Activated naive CD4-positive, alpha-beta T cell treated with anti-CD3 and anti-CD28 coated beads, Interleukin-2, amount 50 U/mL, for 16 hours (primary cell): ENCODE measurements at regions not wholly inside any gene's neighbourhood (a gene's known extent, or its start where the extent isn't known, plus 50 kb on each side); places are given as distances from the start of the nearest gene placed in this dataset.

ENCODE experiments used
- DNase-seq: peaks from one replicate; pipeline ENCODE4 v3.0.0-alpha.2; 2020

GRCh38 chr4:152109531-152110509, 349.0 kb upstream of the GATB start:
- no peak for DNase-seq

GRCh38 chr4:152107736-152108500, 347.1 kb upstream of the GATB start:
- no peak for DNase-seq

DNA sequence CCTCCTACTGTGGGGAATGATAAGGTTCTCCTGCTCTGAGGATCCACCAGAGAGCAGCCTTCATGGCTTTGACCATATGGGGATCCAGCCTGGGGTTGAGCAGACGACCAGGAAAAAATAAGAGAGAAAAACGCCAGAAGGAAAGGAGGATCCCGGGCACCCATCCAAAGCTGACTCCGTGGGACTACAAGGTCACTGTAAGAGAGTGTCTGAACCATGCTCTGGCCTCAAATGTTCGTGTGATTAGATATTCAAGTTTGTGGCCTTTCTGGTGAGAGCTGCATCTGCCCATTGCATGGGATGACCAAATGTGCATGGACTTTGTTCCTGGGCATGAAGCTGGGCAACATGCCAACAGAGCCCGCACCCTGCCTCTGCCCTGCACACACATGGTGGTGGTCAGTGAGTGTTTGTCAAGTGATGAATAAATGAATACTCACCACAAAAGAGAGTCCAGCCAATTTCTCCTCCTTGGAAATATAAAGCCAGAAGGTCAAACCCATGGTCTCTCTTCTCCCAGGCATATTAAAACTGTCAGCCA, 346.0 kb upstream of the GATB start:
- no peak for DNase-seq

- DNase-seq, result peak; percentile 23
These were observed 345.4 kb upstream of the GATB start for GRCh38 chr4:152106113-152106763.

GRCh38 chr4:152104901-152105357, 344.1 kb upstream of the GATB start:
- no peak for DNase-seq

- no peak for DNase-seq
These were observed 343.5 kb upstream of the GATB start for GRCh38 chr4:152104356-152104755.

DNA sequence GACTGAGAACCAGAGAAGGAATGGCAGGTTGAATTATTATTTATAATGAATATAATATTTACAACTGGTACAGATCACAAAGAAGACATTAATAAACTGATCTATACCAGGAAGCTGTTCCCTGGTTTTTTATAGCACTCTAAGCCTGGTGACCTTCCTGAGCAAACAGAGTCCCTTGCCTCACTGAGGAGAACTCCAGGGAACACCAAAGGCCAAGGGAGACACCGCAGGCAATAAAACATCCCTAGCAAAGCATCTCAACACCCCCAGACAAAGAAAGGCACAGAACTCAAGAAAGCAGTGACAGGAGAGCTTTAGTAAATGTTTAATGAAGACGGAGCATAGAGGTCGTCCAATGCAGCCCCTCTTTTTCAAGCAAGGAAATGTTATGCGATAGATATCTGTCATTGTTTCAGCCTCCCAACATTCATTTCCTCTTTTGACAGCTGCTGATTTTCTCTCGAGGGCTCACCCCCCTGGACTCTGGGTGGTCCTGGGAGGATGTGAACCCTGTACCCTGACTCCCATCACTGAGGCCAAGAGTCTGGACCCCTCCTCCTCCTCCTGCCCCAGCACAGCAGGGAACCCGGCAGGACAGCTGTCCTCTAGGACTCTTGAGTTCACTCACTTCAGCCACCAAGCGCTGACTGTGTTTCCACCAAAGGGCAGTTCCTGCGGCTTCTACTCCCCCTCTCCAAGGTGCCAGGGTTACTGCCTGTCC, 342.5 kb upstream of the GATB start:
- no peak for DNase-seq

GRCh38 chr4:152102436-152103000, 341.7 kb upstream of the GATB start:
- DNase-seq, result no peak

GRCh38 chr4:152101556-152102435, 341.0 kb upstream of the GATB start:
- no peak for DNase-seq

- peak; percentile 75 for DNase-seq
These were observed 339.8 kb upstream of the GATB start for GRCh38 chr4:152100379-152101201.

DNA sequence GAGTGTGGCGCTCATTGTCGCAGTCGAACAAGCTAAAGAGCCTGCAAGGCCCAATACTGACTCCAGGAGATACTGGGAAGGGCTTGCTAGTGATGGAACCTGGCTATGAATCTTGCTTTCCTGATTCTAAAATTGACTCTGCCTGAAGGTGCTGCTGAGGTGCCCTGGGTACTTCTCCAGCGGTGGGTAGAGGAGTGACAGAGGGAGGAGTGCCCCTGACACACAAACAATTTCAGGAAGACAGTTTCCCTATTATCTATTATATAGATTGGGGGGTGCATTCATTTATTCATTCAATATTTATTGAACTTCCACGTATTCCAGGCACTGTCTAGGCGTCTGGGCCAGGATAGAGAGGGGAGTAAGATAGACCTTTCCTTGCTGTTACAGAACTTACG, 339.2 kb upstream of the GATB start:
- DNase-seq, result no peak

- DNase-seq, result no peak
These were observed 338.7 kb upstream of the GATB start for GRCh38 chr4:152099555-152099954.

- DNase-seq, result no peak
These were observed 338.2 kb upstream of the GATB start for GRCh38 chr4:152099061-152099425.

DNA sequence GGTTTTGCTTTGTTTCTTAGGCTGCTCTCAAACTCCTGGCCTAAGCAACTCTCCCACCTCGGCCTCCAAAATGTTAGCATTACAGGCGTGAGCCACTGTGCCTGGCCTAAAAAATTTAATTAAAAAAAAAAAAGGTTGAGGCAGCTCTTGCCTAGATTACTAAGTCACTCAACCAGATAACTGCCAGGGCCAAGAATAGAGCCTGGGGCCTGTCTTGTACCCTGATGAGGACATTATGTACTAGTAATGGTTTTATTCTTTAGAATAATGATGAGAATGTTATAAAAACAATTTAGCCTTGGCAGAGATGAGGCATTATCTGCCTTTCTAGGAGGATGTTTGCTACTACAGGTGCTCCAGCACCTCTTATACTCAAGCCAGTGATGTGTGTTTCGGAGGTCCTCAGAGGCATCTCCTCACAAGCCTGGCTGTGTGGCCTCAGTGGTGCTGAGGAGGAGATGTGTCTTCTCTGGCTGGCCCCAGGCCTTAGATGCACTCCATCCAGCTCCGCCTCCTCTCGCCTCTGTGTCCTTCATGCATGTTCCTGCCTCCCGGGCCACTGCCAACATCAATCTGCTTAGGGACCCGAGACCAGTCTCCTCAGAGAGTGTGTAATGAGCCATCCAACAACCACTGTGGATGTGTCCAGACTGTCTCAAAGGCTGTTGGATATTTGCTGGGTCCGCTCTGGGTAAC, 337.7 kb upstream of the GATB start:
- no peak for DNase-seq

GRCh38 chr4:152097371-152097770, 336.6 kb upstream of the GATB start:
- DNase-seq, result no peak

DNA sequence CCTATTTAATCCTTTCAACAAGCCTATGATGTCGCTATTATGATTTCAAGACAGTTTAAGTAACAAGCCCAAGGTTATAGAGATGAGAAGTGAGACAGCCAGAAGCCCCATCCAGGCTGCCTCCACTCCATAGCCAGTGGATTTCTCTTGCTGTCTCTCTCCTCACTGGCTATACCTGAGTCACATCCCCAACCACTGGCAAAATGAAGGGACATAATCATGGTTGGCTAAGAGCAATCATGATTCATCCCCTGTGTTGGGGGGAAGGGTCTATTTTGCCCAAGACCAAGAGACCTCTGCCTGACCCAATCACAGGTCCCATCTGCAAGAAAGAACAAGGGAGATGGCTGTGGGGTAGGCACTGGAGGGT, 334.9 kb upstream of the GATB start:
- DNase-seq, result no peak

DNA sequence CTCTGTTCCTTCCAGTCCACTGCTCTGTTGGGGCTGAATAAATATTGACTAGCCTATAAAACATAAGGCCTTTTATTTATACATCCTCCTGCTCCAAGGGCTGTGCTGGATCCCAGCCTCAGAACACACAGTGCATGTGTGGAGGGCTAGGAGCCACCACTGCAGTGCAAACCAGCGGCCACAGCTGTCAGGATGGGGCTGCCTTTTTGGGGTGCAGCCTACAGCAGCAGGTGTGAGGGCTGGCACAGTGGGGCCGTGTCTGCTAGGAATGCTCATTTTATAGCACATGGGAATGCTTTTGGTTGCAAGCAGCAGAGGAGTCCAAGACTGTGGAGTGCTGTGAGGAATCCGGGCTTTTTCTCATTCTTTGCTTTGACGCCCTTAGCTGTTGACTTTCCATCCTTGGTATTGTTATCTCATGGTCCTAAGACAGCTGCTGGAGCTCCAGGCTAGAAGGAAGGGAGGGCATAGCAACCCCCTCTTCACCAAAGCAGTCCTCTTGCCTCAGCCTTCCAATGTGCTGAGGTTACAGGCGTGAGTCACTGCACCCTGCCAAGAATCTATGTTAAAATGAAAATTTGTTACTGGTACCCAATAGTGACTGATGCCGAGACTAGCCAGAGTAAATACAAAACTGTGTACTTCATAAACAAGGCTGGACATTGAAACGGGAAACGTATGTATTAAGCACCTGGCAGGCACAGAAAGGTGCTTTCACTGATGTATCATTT, 334.3 kb upstream of the GATB start:
- DNase-seq, result no peak

DNA sequence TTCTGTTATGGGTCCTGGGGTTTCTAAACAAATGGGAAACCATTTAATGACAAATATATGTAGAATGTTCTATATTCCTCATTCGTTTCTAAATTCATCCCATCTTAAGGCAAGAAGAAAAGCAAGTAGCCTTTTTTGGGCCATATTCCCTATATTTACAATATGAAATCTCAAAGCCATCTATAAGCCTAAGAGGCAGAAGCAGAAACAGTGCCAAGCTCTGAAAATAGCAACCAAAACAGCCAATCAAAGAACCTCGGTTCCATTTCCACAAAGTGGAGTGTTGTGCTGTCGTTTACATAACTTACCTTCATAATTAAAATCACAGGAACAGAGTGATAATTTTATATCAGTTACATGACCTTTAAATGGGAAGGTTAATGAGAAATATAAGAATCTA, 330.6 kb upstream of the GATB start:
- no peak for DNase-seq

DNA sequence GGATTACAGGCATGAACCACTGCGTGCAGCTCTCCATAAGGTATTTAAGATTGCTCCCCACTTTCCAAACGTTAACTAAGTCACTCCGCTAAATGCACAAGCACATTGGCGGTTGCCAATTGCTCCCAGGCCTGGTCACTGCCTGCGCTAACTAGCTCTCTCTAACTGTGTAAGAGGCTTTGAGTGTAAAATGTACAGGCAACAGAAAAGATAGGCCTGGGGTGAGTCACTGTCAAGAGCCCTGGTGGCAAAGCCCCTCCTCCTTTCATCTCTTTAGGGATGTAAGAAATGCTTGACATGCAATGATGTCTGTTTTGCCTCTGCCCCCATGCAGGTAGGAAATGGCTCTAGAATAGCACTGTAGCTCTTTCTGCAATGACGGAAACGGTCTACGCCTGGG, 329.7 kb upstream of the GATB start:
- DNase-seq, result peak; percentile 32
